ENCODE measurements at regions not wholly inside any gene's neighbourhood (a gene's known extent, or its start where the extent isn't known, plus 50 kb on each side); places are given as distances from the start of the nearest gene placed in this dataset.
"Not testable (repeated sequence)": the region's sequence is repeated elsewhere in the genome, so short reads cannot be mapped to it uniquely, and the experiment has no call there.

DNA sequence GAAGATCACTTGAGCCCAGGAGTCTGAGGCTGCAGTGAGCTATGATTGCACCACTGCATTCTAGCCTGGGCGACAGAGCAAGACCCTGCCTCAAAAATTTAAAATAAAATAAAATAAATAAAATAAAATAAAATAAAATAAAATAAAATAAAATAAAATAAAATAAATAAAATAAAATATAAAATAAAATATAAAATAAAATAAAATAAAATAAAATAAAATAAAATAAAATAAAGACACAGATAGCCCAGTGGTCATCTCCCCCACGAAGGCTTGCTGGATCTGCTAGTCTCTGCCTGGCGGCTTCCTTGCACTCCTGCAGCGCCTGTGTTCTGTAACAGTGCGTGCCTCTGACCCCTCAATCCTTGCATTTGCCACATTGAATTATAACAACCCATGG, 76.8 kb upstream of the PWP1 start:
- DNase-seq, result not testable (repeated sequence)

DNA sequence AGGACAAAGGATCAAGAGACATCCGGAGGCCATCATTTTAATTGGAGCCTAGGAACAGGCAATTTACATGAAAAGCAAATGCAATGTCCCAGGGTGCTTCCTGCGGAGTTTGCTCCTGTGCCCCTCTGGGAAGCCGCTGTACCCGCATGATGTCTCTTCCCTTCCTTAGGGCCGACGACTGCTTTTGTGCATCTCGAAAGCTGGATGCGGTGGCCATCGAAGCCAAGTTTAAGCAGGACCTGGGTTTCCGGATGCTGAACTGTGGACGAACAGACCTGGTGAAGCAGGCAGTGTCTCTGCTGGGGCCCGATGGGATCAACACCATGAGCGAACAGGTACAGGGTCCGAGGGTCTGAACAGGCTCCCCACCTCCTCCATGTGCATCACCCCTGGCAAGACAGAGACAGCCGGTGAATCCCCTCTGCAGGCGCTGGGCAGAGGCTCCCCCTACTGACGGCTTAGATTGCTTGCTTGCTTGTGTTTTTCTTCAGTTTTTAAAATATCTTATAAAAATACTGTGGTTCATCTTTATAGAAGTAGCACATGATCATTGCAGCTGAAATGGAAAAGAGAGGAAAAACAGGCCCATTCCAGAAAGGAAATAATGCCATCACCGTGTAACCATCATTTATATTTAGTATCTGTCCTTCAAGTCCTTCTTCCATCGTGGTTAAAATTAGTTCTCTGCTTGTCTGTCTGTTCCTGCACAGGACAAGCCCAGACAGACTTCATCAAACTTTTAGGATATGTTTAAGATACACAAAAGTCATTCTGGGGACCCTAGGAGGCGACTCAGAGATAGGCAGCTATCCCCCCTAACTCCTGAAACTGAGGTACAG, 75.4 kb upstream of the PWP1 start:
- DNase-seq, result no peak

DNA sequence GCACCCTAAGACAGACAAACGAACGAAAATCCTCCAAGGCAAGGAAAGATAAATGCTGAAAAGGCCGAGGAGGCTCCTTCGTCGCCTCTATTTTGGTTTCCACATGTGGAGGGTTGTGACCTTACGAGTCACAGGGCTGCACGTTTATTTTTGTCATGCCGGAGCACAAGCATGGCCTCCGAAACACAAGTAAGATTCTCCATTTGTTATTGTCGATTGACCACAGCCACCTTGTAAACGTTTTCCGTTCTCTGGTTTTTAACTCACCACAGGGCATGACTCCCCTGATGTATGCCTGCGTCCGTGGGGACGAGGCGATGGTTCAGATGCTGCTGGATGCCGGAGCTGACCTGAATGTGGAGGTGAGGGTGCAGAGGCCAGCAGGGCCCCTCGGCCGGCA, 73.1 kb upstream of the PWP1 start:
- DNase-seq, result no peak

DNA sequence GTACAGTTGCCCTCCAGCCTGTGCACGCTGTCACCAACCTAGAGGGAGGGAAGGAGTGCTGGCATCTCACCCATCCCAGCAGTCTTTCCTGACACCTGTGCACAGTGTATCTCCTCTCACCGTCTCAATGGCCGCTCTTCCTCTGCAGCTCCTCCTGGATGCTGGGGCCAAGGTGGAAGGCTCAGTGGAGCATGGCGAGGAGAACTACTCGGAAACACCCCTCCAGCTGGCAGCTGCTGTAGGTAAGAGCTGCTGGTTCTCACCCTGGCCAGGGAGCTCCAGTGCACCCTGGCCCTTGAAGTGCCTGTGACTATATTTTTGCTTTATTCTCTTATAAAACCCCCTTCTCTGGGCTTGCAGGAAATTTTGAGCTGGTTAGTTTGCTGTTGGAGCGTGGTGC, 68.7 kb upstream of the PWP1 start:
- DNase-seq, result no peak

DNA sequence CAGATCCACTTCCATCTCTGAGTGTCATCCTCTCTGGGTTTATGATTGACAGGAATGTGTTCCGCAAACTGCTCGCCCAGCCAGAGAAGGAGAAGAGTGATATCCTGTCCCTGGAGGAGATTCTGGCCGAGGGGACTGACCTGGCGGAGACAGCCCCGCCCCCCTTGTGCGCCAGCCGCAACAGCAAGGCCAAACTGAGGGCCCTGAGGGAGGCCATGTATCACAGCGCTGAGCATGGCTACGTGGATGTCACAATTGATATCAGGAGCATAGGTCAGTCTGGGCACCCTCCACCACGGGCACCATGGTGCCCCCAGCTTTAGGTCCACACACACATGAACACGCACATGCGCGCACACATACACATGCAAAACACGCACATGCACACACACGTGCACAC, 67.5 kb upstream of the PWP1 start:
- DNase-seq, result no peak

DNA sequence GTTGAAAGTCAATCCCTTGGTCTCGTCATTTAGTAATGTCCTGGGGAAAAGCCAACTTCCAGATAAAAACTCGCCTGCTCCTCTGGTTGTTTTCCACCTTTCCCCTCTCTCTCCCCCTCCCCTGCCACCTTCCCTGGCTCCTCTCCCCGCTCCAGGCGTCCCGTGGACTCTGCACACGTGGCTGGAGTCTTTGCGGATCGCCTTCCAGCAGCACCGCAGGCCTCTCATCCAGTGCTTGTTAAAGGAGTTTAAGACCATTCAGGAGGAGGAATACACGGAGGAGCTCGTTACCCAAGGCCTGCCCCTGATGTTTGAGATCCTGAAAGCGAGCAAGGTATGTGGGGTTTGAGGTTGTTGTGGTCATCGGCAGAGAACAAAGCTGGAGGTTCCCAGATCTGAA, 65.8 kb upstream of the PWP1 start:
- no peak for DNase-seq

DNA sequence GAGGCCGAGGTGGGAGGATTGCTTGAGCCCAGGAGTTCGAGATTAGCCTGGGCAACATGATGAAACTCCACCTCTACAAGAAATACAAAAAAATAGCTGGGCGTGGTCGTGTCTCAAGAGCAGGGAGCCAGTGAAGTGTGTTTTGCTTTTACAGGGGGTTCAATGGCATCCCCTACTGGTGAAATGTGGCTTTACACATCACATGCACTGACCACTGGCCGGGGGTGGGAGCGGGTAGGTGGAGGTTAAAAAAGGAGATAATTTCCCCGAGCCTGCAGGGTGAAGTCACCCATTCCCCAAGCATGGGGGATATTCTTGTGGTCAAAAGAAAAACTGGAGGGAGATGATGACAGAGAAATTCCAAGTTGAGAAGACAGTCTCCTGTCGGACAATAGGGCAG, 63.6 kb upstream of the PWP1 start:
- peak; percentile 5 for DNase-seq

DNA sequence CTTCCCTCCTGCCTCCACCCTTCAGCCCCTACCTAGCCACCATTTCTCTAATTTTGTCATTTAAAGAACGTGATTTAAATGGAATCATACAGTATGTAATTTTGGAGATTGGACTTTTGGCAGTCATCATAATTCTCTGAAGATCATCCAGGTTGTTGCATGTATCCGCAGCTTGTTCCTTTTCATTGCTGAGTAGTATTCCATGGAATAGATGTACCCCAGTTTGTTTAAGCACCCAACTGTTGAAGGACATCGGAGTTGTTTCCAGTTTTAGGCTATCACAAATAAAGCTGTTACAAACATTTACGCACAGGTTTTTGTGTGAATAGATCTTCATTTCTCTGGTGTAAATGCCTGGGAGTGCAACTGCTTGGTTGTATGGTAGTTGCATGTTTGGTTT, 61.1 kb upstream of the PWP1 start:
- no peak for DNase-seq

DNA sequence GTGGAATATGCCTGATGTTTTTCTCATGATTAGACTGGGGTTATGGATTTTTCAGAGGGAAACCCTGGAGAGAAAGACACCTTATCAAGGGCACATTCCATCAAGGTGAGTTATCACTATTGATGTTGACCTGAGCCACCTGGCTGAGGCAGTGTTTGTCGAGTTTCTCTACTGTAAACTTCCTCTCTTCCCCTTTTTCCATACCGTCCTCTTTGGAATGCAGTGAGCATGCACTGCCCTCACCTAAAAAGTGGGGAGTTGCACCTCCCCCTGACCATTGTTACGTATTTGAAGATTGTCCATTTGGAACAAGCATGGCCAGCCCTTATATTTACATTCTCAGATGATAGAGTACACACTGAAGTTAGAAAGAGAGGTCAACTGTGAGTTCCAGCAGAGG, 53.9 kb upstream of the PWP1 start:
- DNase-seq, result no peak

DNA sequence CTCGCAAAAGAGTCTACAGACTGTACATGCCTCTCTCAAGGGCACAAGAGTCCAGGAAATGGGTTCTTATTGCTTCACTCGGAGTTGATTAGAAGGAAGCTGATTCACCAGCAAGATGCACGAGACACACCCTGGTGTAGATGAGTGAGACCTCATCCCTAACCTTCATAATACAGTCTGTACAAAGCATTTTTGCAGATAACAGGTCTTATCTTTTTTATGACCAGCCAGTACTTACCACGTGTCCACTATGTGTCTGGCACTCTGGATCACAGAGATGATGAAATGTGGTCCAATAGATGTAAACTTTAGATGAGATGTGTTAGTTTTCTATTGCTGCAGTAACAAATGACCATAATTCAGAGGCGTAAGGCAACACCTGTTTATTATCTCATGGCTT, 53.4 kb upstream of the PWP1 start:
- no peak for DNase-seq

DNA sequence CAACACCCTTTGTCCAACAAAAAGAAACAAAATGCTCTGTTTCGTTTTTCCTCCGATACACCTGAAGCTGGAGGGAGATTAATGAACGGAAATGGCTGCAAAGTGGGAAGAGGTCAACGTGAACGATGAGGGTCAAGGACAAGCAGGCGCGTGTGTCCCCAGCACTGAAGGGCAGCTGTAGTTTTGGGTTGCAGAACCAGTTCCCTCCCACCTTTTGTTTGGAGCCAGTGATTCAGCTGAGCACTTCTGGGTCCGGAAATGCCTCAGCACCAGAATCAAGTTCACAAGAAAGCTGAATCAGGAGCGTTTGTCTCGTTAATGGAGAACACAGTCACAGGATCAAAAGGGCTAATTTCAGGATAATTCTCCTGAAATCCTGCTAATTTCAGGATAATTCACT, 51.1 kb upstream of the PWP1 start:
- no peak for DNase-seq

DNA sequence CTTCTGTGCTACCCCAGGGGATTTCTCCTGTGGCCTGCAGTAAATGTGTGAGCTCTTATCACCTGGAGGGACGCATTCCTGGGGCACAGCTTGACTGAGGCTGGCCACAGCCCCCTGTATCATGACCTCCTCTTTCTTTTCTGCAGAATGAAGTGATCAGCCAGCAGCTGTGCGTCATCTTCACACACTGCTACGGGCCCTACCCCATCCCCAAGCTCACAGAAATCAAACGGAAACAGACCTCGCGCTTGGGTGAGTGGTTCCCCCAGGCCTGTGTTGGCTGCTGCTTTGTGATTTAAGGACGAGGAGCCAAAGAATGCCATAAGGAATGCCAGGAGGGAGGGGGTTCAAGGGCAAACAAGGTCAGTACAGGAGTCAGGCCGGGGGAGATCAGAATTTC, 50.5 kb upstream of the PWP1 start:
- no peak for DNase-seq
